B cell (primary cell): ENCODE measurements at regions not wholly inside any gene's neighbourhood (a gene's known extent, or its start where the extent isn't known, plus 50 kb on each side); places are given as distances from the start of the nearest gene placed in this dataset.

ENCODE experiments used
- ATAC-seq: fragments of 200-7000 bp; cut with Tn5 transposase; one replicate; pipeline ENCODE4 v1.10.0; 2021; ENCODE audit warnings: low read depth, mild to moderate bottlenecking, moderate number of reproducible peaks, moderate library complexity
- CTCF ChIA-PET: fragments of 350-600 bp; sonication (Branson Sonifier 250); formaldehyde crosslinking; loops from one replicate; lab custom pipeline; 2021; ENCODE audit warnings: antibody characterized with exemption, inconsistent platforms; lab: Charles Lee
- POLR2A ChIA-PET: fragments of 350-600 bp; sonication (Branson Sonifier 250); formaldehyde crosslinking; loops from one replicate; lab custom pipeline; 2021; ENCODE audit warnings: antibody characterized with exemption; lab: Charles Lee
- DNase-seq: peaks from one replicate; pipeline ENCODE4 v3.0.0; 2013
- H2AFZ ChIP-seq: 2 replicates; pipeline ENCODE4 v1.6.1; 2012; ENCODE audit warnings: mild to moderate bottlenecking, low read depth, low read length; ENCODE audit not compliant: insufficient read depth, poor library complexity, severe bottlenecking
- H3K27ac ChIP-seq, 2 donors: 1 replicate in 1 of 2; 2 replicates in 1 of 2; pipeline ENCODE4 v1.5.1; 2012 to 2013; ENCODE audit warnings: low read length in 2 of 2, mild to moderate bottlenecking in 2 of 2, moderate library complexity in 1 of 2
- H3K27me3 ChIP-seq, 4 experiments: fragments of 200-600 bp in 1 of 4; sonication (generic) in 1 of 4; replicated peaks in 1 of 4; 1 replicate in 2 of 4; 2 replicates in 2 of 4; pipeline versions ENCODE4 v1.6.1 to v1.7.0; 2013 to 2016; ENCODE audit warnings: low read length in 3 of 4, mild to moderate bottlenecking in 2 of 4, mixed read lengths in 1 of 4, moderate library complexity in 1 of 4; ENCODE audit not compliant: insufficient read depth in 4 of 4, control insufficient read depth in 3 of 4; ENCODE audit errors: control extremely low read depth in 1 of 4
- H3K36me3 ChIP-seq, 2 experiments: replicated peaks in 1 of 2; 1 replicate in 1 of 2; 2 replicates in 1 of 2; pipeline versions ENCODE4 v1.6.1 to v1.7.1; 2013; ENCODE audit warnings: low read length in 1 of 2; ENCODE audit not compliant: insufficient read depth in 2 of 2, control insufficient read depth in 1 of 2; ENCODE audit errors: control extremely low read depth in 1 of 2, extremely low read depth in 1 of 2
- H3K4me1 ChIP-seq, 2 donors: fragments of 200-600 bp in 1 of 2; sonication (generic) in 1 of 2; 1 replicate in 1 of 2; 2 replicates in 1 of 2; pipeline versions ENCODE4 v1.5.1 to v1.6.1; 2013 to 2017; ENCODE audit warnings: low read length in 2 of 2; ENCODE audit not compliant: control insufficient read depth in 2 of 2, insufficient read depth in 2 of 2
- H3K4me2 ChIP-seq: replicated peaks from 2 replicates; pipeline ENCODE3; 2012; ENCODE audit warnings: mild to moderate bottlenecking, low read depth, low read length; ENCODE audit not compliant: poor library complexity, severe bottlenecking
- H3K4me3 ChIP-seq, 5 experiments: fragments of 200-600 bp in 1 of 5; sonication (generic) in 1 of 5; 1 replicate in 3 of 5; 2 replicates in 2 of 5; pipeline versions ENCODE4 v1.5.1 to v1.7.0; 2011 to 2016; ENCODE audit warnings: low read length in 4 of 5, mild to moderate bottlenecking in 4 of 5, low read depth in 2 of 5, control low read depth in 1 of 5, moderate library complexity in 1 of 5; ENCODE audit not compliant: insufficient read depth in 1 of 5; ENCODE audit errors: control extremely low read depth in 1 of 5, extremely low read depth in 1 of 5
- H3K79me2 ChIP-seq: fragments of 200-600 bp; sonication (generic); one replicate; pipeline ENCODE4 v1.6.0; 2016; ENCODE audit warnings: low read length; ENCODE audit not compliant: control insufficient read depth, insufficient read depth
- H3K9ac ChIP-seq: fragments of 200-600 bp; sonication (generic); 2 replicates; pipeline ENCODE4 v1.6.1; 2017; ENCODE audit warnings: mild to moderate bottlenecking, low read length, moderate library complexity
- H3K9me3 ChIP-seq, 3 donors: one replicate each; pipeline versions ENCODE4 v1.6.1 to v1.7.1; 2013; ENCODE audit warnings: low read length in 2 of 3; ENCODE audit not compliant: control insufficient read depth in 2 of 3, insufficient read depth in 1 of 3; ENCODE audit errors: control extremely low read depth in 1 of 3
- H4K20me1 ChIP-seq: 2 replicates; pipeline ENCODE4 v1.6.0; 2012; ENCODE audit warnings: mild to moderate bottlenecking, low read length; ENCODE audit not compliant: insufficient read depth, control insufficient read depth, poor library complexity, severe bottlenecking
- H3K27ac Mint-ChIP-seq: one replicate; pipeline ENCODE4 v1.8.0; 2021; ENCODE audit warnings: mixed read lengths
- H3K27me3 Mint-ChIP-seq: one replicate; pipeline ENCODE4 v1.8.0; 2021; ENCODE audit warnings: mixed read lengths
- H3K4me1 Mint-ChIP-seq: one replicate; pipeline ENCODE4 v1.8.0; 2021; ENCODE audit warnings: mixed read lengths
- H3K4me3 Mint-ChIP-seq: one replicate; pipeline ENCODE4 v1.8.0; 2021; ENCODE audit warnings: mixed read lengths
- H3K9me3 Mint-ChIP-seq: one replicate; pipeline ENCODE4 v1.8.0; 2022; ENCODE audit warnings: mixed read lengths; ENCODE audit not compliant: insufficient read depth
- CTCF ChIP-seq: fragments of 200-600 bp; IDR thresholded peaks from one replicate; pipeline ENCODE4 v1.8.0; 2022; ENCODE audit warnings: antibody characterized with exemption, mild to moderate bottlenecking
- EZH2 ChIP-seq: IDR thresholded peaks from 2 replicates; pipeline ENCODE4 v1.6.1; 2012; ENCODE audit warnings: borderline replicate concordance, low read depth, mild to moderate bottlenecking, moderate library complexity, low read length; ENCODE audit not compliant: insufficient read depth, poor library complexity, severe bottlenecking
- WGBS: methylation state at CpG from one replicate; pipeline ENCODE4 v1.1.5; 2013; ENCODE audit warnings: missing lambda C conversion rate; ENCODE audit not compliant: insufficient coverage; 5-methylcytosine and 5-hydroxymethylcytosine counted together
- intact Hi-C: fragments of 100-400 bp; cut with micrococcal nuclease; formaldehyde crosslinking; loops from one replicate; pipeline ENCODE4 v1.10.0; 2022

GRCh38 chr2:118185210-118186109, 97.2 kb downstream of the INSIG2 start:
- H3K9ac ChIP-seq = peak overlapping the region; percentile 87
- intact Hi-C loops = loop anchor here (1.0 to 5.0 kb wide), 6 partner anchors 17 to 371 kb away; partner anchors contain the start of genes CCDC93, DDX18 and INSIG2

More at GRCh38 chr2:118185210-118186109, 97.2 kb downstream of the INSIG2 start:
- Mint-ChIP-seq H3K27ac (peak overlapping the region; percentile 89), H3K27me3 (no peaks in the 10 kb centered on the region), H3K4me3 (peak overlapping the region; percentile 90), H3K4me1 (peaks cover 17% of the 10 kb centered on the region), H3K9me3 (no peaks in the 10 kb centered on the region)
- peak; percentile 66 for ATAC-seq
- WGBS = 13% methylated on average over 25 of the region's 33 CpGs
- H3K27ac ChIP-seq = peak overlapping the region; percentile 56 to 75
- H3K27me3 ChIP-seq = peaks cover 0 to 3% (median 2%) of the 10 kb centered on the region in 4 experiments
- DNase-seq = no peak
- H3K79me2 ChIP-seq = no peaks in the 10 kb centered on the region
- H3K4me1 ChIP-seq = peaks cover 0 to 14% of the 10 kb centered on the region in 2 donors
- CTCF ChIA-PET = interaction anchor here (0.9 to 2.2 kb wide), 5 partner anchors 17 to 139 kb away, joined by 3 to 7 read pairs (median 4); partner anchors contain the start of gene INSIG2
- H3K36me3 ChIP-seq = no peaks in the 10 kb centered on the region
- TF ChIP-seq CTCF = no peak
- no peak for TF ChIP-seq EZH2
- no peaks in the 10 kb centered on the region for H3K9me3 ChIP-seq
- peak overlapping the region; percentile 60 to 90 (median 80) for H3K4me3 ChIP-seq
- peak overlapping the region; percentile 94 for H3K4me2 ChIP-seq
- POLR2A ChIA-PET = interaction anchor here (1.1 kb wide), 1 partner anchor 38 kb away, joined by 4 read pairs; no protein-coding TSS in a partner anchor
- H4K20me1 ChIP-seq = no peaks in the 10 kb centered on the region
- peak overlapping the region; percentile 99 for H2AFZ ChIP-seq
